DOHH2 (cell line): ENCODE measurements at regions not wholly inside any gene's neighbourhood (a gene's known extent, or its start where the extent isn't known, plus 50 kb on each side); places are given as distances from the start of the nearest gene placed in this dataset.

Experiments
- H3F3A ChIP-seq: fragments of 200-600 bp; sonication (generic), shearing (Covaris generic); 2 replicates; pipeline ENCODE4 v1.6.0; 2016; ENCODE audit warnings: antibody characterized with exemption, mild to moderate bottlenecking; ENCODE audit not compliant: control insufficient read depth, insufficient read depth
- H3K27ac ChIP-seq: fragments of 200-600 bp; sonication (generic); 2 replicates; pipeline ENCODE4 v1.5.1; 2014; ENCODE audit warnings: low read depth, mild to moderate bottlenecking, low read length, moderate library complexity
- H3K27me3 ChIP-seq: fragments of 200-600 bp; sonication (generic); 2 replicates; pipeline ENCODE4 v1.6.1; 2014; ENCODE audit warnings: mild to moderate bottlenecking, low read length, mixed read lengths; ENCODE audit not compliant: control insufficient read depth
- H3K36me3 ChIP-seq: fragments of 200-600 bp; sonication (generic); 2 replicates; pipeline ENCODE4 v1.6.1; 2014; ENCODE audit warnings: mild to moderate bottlenecking, low read length, moderate library complexity, mixed read lengths; ENCODE audit not compliant: control insufficient read depth
- H3K4me1 ChIP-seq: fragments of 200-600 bp; sonication (generic); 2 replicates; pipeline ENCODE4 v1.6.1; 2014; ENCODE audit warnings: mild to moderate bottlenecking, low read length, mixed read lengths; ENCODE audit not compliant: control insufficient read depth
- H3K4me2 ChIP-seq: fragments of 200-600 bp; sonication (generic); 2 replicates; pipeline ENCODE4 v1.6.0; 2014; ENCODE audit warnings: mild to moderate bottlenecking, low read length, moderate library complexity
- H3K4me3 ChIP-seq: fragments of 200-600 bp; sonication (generic); 2 replicates; pipeline ENCODE4 v1.5.1; 2014; ENCODE audit warnings: mild to moderate bottlenecking, low read length, mixed read lengths
- H3K79me2 ChIP-seq: fragments of 200-600 bp; sonication (generic); 2 replicates; pipeline ENCODE4 v1.6.1; 2014; ENCODE audit warnings: mild to moderate bottlenecking, low read length, mixed read lengths; ENCODE audit not compliant: control insufficient read depth
- H3K9me2 ChIP-seq: fragments of 200-600 bp; sonication (generic); replicated peaks from 2 replicates; pipeline ENCODE4 v1.6.1; 2014; ENCODE audit warnings: mild to moderate bottlenecking, low read length, mixed read lengths; ENCODE audit not compliant: control insufficient read depth
- H3K9me3 ChIP-seq: fragments of 200-600 bp; sonication (generic); 2 replicates; pipeline ENCODE4 v1.6.1; 2014; ENCODE audit warnings: antibody characterized with exemption, low read length, mixed read lengths; ENCODE audit not compliant: control insufficient read depth, insufficient read depth
- H4K20me1 ChIP-seq: fragments of 200-600 bp; sonication (generic); 2 replicates; pipeline ENCODE4 v1.6.0; 2014; ENCODE audit warnings: low read depth, mild to moderate bottlenecking, antibody characterized with exemption, low read length, moderate library complexity; ENCODE audit not compliant: control insufficient read depth, insufficient read depth
- EZH2phosphoT487 ChIP-seq: fragments of 200-600 bp; sonication (generic); IDR thresholded peaks from 2 replicates; pipeline ENCODE4 v1.6.1; 2017; ENCODE audit warnings: borderline replicate concordance, mild to moderate bottlenecking, antibody characterized with exemption, low read length, moderate library complexity, mixed read lengths
- TF ChIP-seq, protein P1 (sequence below): fragments of 200-600 bp; sonication (generic); IDR thresholded peaks from one replicate; pipeline ENCODE4 v1.5.1; 2014; ENCODE audit warnings: antibody characterized with exemption, mild to moderate bottlenecking, low read depth, low read length; ENCODE audit not compliant: poor library complexity, severe bottlenecking

DNA sequence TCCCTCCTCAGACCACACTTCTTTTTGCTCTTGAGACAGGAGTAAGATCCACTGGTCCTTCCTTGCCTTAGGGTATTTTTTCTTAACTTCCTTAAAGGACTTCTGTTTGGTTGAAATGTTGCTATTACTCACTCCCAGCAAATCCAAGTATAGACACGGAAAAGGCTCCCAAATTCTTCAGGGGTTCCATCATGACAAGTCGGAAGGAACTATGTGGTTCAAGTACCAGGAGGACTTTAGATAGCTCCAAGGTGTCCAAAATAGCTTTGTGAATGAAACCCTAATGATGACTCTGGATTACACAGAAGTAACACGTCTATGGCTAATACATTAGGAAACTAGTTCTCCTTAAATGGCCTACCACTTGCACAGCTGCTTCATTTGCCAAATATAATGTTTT, 238.7 kb downstream of the KCTD12 start:
- TF ChIP-seq, protein P1, sequence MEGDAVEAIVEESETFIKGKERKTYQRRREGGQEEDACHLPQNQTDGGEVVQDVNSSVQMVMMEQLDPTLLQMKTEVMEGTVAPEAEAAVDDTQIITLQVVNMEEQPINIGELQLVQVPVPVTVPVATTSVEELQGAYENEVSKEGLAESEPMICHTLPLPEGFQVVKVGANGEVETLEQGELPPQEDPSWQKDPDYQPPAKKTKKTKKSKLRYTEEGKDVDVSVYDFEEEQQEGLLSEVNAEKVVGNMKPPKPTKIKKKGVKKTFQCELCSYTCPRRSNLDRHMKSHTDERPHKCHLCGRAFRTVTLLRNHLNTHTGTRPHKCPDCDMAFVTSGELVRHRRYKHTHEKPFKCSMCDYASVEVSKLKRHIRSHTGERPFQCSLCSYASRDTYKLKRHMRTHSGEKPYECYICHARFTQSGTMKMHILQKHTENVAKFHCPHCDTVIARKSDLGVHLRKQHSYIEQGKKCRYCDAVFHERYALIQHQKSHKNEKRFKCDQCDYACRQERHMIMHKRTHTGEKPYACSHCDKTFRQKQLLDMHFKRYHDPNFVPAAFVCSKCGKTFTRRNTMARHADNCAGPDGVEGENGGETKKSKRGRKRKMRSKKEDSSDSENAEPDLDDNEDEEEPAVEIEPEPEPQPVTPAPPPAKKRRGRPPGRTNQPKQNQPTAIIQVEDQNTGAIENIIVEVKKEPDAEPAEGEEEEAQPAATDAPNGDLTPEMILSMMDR: no peak
- TF ChIP-seq EZH2phosphoT487: no peak

DNA sequence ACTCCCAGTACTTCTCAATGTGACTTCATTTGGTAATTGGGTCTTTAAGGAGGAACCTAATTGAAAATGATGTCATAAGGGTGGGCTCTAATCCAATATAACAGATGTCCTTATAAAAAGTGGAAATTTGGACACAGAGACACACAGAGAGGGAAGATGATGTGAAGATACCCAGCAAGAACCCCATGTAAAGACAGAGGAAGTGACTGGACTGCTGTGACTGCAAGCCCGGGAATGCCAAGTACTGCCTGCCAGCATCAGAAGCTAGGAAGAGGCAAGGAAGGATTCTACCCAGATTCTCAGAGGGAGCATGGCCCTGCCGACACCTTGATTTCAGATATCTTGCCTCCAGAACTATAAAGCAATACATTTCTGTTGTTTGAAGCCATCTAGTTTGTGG, 239.3 kb downstream of the KCTD12 start:
- H3K36me3 ChIP-seq: no peaks in the 10 kb centered on the region
- no peaks in the 10 kb centered on the region for H3F3A ChIP-seq
- H3K79me2 ChIP-seq: no peaks in the 10 kb centered on the region
- no peaks in the 10 kb centered on the region for H4K20me1 ChIP-seq
- H3K4me3 ChIP-seq: no peak overlapping the region
- TF ChIP-seq, protein P1: no peak
- TF ChIP-seq EZH2phosphoT487: no peak
- H3K27me3 ChIP-seq: no peaks in the 10 kb centered on the region
- no peaks in the 10 kb centered on the region for H3K4me1 ChIP-seq
- no peak overlapping the region for H3K27ac ChIP-seq
- no peaks in the 10 kb centered on the region for H3K9me3 ChIP-seq
- no peaks in the 10 kb centered on the region for H3K9me2 ChIP-seq
- H3K4me2 ChIP-seq: no peak overlapping the region

More for the DNA sequence above, 238.7 kb downstream of the KCTD12 start:
- H3K4me1 ChIP-seq: no peaks in the 10 kb centered on the region
- H3K36me3 ChIP-seq: no peaks in the 10 kb centered on the region
- no peak overlapping the region for H3K4me2 ChIP-seq
- H4K20me1 ChIP-seq: no peaks in the 10 kb centered on the region
- no peaks in the 10 kb centered on the region for H3K9me3 ChIP-seq
- H3K4me3 ChIP-seq: no peak overlapping the region
- H3F3A ChIP-seq: no peaks in the 10 kb centered on the region
- no peaks in the 10 kb centered on the region for H3K79me2 ChIP-seq
- no peak overlapping the region for H3K27ac ChIP-seq
- H3K27me3 ChIP-seq: no peaks in the 10 kb centered on the region
- H3K9me2 ChIP-seq: no peaks in the 10 kb centered on the region

DNA sequence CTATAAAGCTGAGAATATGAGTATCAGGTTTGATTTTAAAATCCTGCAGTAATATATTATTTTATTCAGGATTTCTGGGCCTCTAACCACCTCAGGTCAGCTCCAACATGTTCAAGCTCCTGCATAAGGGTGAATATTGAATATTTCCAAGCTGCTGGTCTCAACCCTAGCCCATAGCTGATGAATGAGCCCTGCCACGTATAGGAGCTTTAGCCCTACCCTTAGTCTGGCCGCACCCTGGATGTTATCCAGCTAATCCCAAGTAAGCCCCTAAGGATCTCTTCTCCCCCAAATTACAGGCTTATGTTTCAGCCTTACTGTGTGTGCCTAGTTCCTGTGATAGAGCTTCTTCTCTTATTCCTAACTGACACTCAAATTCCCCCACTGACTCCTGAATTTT, 240.6 kb downstream of the KCTD12 start:
- no peaks in the 10 kb centered on the region for H3K36me3 ChIP-seq
- no peaks in the 10 kb centered on the region for H3F3A ChIP-seq
- TF ChIP-seq, protein P1: no peak
- TF ChIP-seq EZH2phosphoT487: no peak
- H3K27me3 ChIP-seq: no peaks in the 10 kb centered on the region
- no peaks in the 10 kb centered on the region for H3K9me2 ChIP-seq
- no peak overlapping the region for H3K4me3 ChIP-seq
- no peak overlapping the region for H3K4me2 ChIP-seq
- no peaks in the 10 kb centered on the region for H3K9me3 ChIP-seq
- no peaks in the 10 kb centered on the region for H3K4me1 ChIP-seq
- no peaks in the 10 kb centered on the region for H3K79me2 ChIP-seq
- no peak overlapping the region for H3K27ac ChIP-seq
- H4K20me1 ChIP-seq: no peaks in the 10 kb centered on the region

DNA sequence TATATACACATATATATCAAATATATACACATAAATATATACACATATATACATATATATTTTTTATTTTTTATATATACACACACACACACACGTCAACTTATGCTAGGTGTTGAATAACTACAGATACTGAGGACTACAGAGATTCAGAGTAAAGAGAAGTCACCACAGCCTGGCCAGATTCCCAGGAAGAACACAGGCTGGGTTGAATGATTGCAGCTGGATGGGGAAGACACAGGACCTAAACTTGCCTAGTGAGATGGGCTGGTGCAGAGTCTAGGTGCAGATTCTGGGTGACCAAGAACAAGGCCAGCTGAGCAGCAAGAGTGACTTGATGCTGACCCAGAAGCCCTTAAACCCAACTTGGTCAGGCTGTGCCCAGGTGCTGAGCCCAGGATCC, 241.3 kb downstream of the KCTD12 start:
- H3K27me3 ChIP-seq: no peaks in the 10 kb centered on the region
- H3K4me2 ChIP-seq: no peak overlapping the region
- no peaks in the 10 kb centered on the region for H3K4me1 ChIP-seq
- H3F3A ChIP-seq: no peaks in the 10 kb centered on the region
- no peak overlapping the region for H3K4me3 ChIP-seq
- H3K9me2 ChIP-seq: no peaks in the 10 kb centered on the region
- no peaks in the 10 kb centered on the region for H3K36me3 ChIP-seq
- H4K20me1 ChIP-seq: no peaks in the 10 kb centered on the region
- TF ChIP-seq, protein P1: no peak
- no peak for TF ChIP-seq EZH2phosphoT487
- H3K27ac ChIP-seq: no peak overlapping the region
- H3K79me2 ChIP-seq: no peaks in the 10 kb centered on the region
- no peaks in the 10 kb centered on the region for H3K9me3 ChIP-seq
